Erythroblast (primary cell): ENCODE measurements at regions not wholly inside any gene's neighbourhood (a gene's known extent, or its start where the extent isn't known, plus 50 kb on each side); places are given as distances from the start of the nearest gene placed in this dataset.

ENCODE experiments used
- GATA1 ChIP-seq: IDR thresholded peaks from 2 replicates; pipeline ENCODE4 v1.6.1; 2011; ENCODE audit warnings: low read depth, mild to moderate bottlenecking, control low read depth, low read length, moderate library complexity
- POLR2A ChIP-seq: IDR thresholded peaks from 2 replicates; pipeline ENCODE4 v1.6.1; 2011; ENCODE audit warnings: mild to moderate bottlenecking, low read length

DNA sequence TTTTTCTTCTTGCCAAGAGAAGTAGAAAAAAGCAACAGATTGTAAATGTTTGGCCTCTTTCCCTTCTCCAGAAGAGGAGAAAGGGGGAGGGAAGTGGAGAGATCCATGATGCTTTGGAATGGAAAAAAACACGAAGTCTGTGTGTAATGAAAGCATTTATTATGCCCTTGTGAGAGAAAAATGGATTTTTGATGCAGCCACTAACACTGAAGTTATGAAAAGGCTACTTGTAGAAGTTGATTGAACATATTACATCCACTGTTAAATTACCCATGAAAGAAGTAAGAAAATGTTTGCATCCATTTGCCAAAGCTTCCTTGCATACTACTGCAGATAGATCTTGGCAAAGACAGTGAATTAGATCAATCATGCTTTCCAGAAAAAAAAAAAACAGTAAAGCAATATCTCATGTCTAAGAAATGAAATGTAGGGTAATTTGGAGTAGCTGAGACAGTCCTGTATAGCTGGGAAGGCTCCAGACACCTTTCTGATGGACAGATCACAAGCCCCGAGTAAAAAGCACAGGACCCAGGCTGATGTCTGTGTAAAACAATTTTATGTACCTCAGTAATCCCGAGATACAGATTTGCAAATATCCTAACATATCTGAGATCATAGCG, 295.5 kb downstream of the PLOD2 start:
- TF ChIP-seq POLR2A (no peak), GATA1 (no peak)
